IMR-90 (cell line): ENCODE measurements at regions not wholly inside any gene's neighbourhood (a gene's known extent, or its start where the extent isn't known, plus 50 kb on each side); places are given as distances from the start of the nearest gene placed in this dataset.

Experiments used
- ATAC-seq: fragments of 200-7000 bp; cut with Tn5 transposase; 2 replicates; pipeline ENCODE4 v1.9.1; 2020; ENCODE audit warnings: low read depth, mild to moderate bottlenecking, moderate library complexity
- BruUV-seq: library from RNA; stranded (reverse); fragments of 400-500 nt; replicated peaks from 2 replicates; lab custom pipeline; 2021; lab: Mats Ljungman, UMichigan
- CTCF ChIA-PET: fragments of 300-600 bp; formaldehyde crosslinking; extraction: SDS; loops from one replicate; lab custom pipeline; 2021; ENCODE audit warnings: antibody characterized with exemption; lab: Yijun Ruan, JAX
- POLR2A ChIA-PET: fragments of 300-600 bp; sonication (Branson Sonifier 250); formaldehyde crosslinking; loops from one replicate; lab custom pipeline; 2022; ENCODE audit warnings: antibody characterized with exemption; ENCODE audit not compliant: unreplicated experiment; lab: Charles Lee
- DNase-seq: peaks from one replicate; pipeline ENCODE4 v3.0.0; 2013
- H2AFZ ChIP-seq: replicated peaks from 2 replicates; pipeline ENCODE3; 2013; ENCODE audit warnings: low read length, mild to moderate bottlenecking; ENCODE audit not compliant: poor library complexity
- H2AK5ac ChIP-seq: 2 replicates; pipeline ENCODE4 v1.6.1; 2013; ENCODE audit warnings: low read depth, low read length, inconsistent platforms
- H2AK9ac ChIP-seq: replicated peaks from 2 replicates; pipeline ENCODE3; 2013; ENCODE audit warnings: mild to moderate bottlenecking, low read depth, low read length, moderate library complexity; ENCODE audit not compliant: poor library complexity
- H2BK120ac ChIP-seq: 2 replicates; pipeline ENCODE4 v1.6.1; 2013; ENCODE audit warnings: low read depth, low read length, inconsistent platforms
- H2BK15ac ChIP-seq: 3 replicates; pipeline ENCODE4 v1.6.1; 2013; ENCODE audit warnings: low read depth, low read length, inconsistent platforms
- H2BK20ac ChIP-seq: 2 replicates; pipeline ENCODE4 v1.6.1; 2013; ENCODE audit warnings: low read depth, mild to moderate bottlenecking, inconsistent platforms, low read length, moderate library complexity
- H2BK5ac ChIP-seq: 2 replicates; pipeline ENCODE4 v1.6.1; 2013; ENCODE audit warnings: mild to moderate bottlenecking, low read depth, low read length, inconsistent platforms; ENCODE audit not compliant: poor library complexity, severe bottlenecking
- H3K14ac ChIP-seq: replicated peaks from 2 replicates; pipeline ENCODE4 v1.6.1; 2013; ENCODE audit warnings: low read depth, low read length, inconsistent platforms
- H3K18ac ChIP-seq: 2 replicates; pipeline ENCODE4 v1.6.1; 2013; ENCODE audit warnings: low read depth, low read length, control low read depth
- H3K23ac ChIP-seq: 2 replicates; pipeline ENCODE4 v1.6.1; 2013; ENCODE audit warnings: low read depth, low read length, inconsistent platforms
- H3K27ac ChIP-seq: 2 replicates; pipeline ENCODE4 v1.5.1; 2013; ENCODE audit warnings: mild to moderate bottlenecking, control low read depth, low read length; ENCODE audit not compliant: insufficient read depth
- H3K27me3 ChIP-seq: 2 replicates; pipeline ENCODE4 v1.6.1; 2013; ENCODE audit warnings: low read length; ENCODE audit not compliant: control insufficient read depth, insufficient read depth
- H3K36me3 ChIP-seq: 2 replicates; pipeline ENCODE4 v1.6.1; 2013; ENCODE audit warnings: low read length, mixed read lengths; ENCODE audit not compliant: control insufficient read depth, insufficient read depth
- H3K4ac ChIP-seq: 2 replicates; pipeline ENCODE4 v1.6.1; 2013; ENCODE audit warnings: low read depth, low read length, inconsistent platforms
- H3K4me1 ChIP-seq: 2 replicates; pipeline ENCODE4 v1.6.1; 2013; ENCODE audit warnings: low read length, mixed read lengths; ENCODE audit not compliant: control insufficient read depth, insufficient read depth
- H3K4me2 ChIP-seq: 2 replicates; pipeline ENCODE4 v1.6.1; 2013; ENCODE audit warnings: low read depth, mild to moderate bottlenecking, control low read depth, low read length, moderate library complexity
- H3K4me3 ChIP-seq: 2 replicates; pipeline ENCODE4 v1.5.1; 2013; ENCODE audit warnings: low read depth, mild to moderate bottlenecking, control low read depth, low read length, moderate library complexity; ENCODE audit not compliant: insufficient read depth
- H3K56ac ChIP-seq: 2 replicates; pipeline ENCODE4 v1.6.1; 2013; ENCODE audit warnings: low read length, inconsistent platforms; ENCODE audit not compliant: insufficient read depth; ENCODE audit errors: extremely low read depth
- H3K79me1 ChIP-seq, 2 experiments: 2 replicates each; pipeline ENCODE4 v1.6.1; 2013; ENCODE audit warnings: low read length in 2 of 2, inconsistent platforms in 1 of 2, low read depth in 1 of 2
- H3K9ac ChIP-seq: 2 replicates; pipeline ENCODE4 v1.6.1; 2013; ENCODE audit warnings: low read depth, low read length, control low read depth
- H3K9me1 ChIP-seq: 2 replicates; pipeline ENCODE4 v1.6.1; 2013; ENCODE audit warnings: low read length, inconsistent platforms; ENCODE audit not compliant: insufficient read depth
- H3K9me3 ChIP-seq: 2 replicates; pipeline ENCODE4 v1.6.1; 2013; ENCODE audit warnings: low read length; ENCODE audit not compliant: control insufficient read depth, insufficient read depth
- H4K20me1 ChIP-seq: 2 replicates; pipeline ENCODE4 v1.6.1; 2013; ENCODE audit warnings: low read length, inconsistent platforms; ENCODE audit not compliant: insufficient read depth
- H4K5ac ChIP-seq: 2 replicates; pipeline ENCODE4 v1.6.1; 2013; ENCODE audit warnings: mild to moderate bottlenecking, low read depth, low read length, control low read depth
- H4K8ac ChIP-seq, 2 experiments: 2 replicates each; pipeline ENCODE4 v1.6.1; 2013; ENCODE audit warnings: low read depth in 2 of 2, low read length in 2 of 2, control low read depth in 1 of 2, inconsistent platforms in 1 of 2
- H4K91ac ChIP-seq: 2 replicates; pipeline ENCODE4 v1.6.1; 2013; ENCODE audit warnings: low read depth, low read length, inconsistent platforms; ENCODE audit not compliant: insufficient read depth
- CHD1 ChIP-seq: IDR thresholded peaks from 2 replicates; pipeline ENCODE4 v1.6.1; 2012; ENCODE audit warnings: low read depth, low read length, improper control_type of control experiment
- MXI1 ChIP-seq: IDR thresholded peaks from 2 replicates; pipeline ENCODE4 v1.6.1; 2012; ENCODE audit warnings: low read depth, mild to moderate bottlenecking, low read length, moderate library complexity, borderline replicate concordance
- POLR2A ChIP-seq: IDR thresholded peaks from 2 replicates; pipeline ENCODE4 v1.6.1; 2012; ENCODE audit warnings: mild to moderate bottlenecking, low read depth, low read length
- WGBS, 2 experiments: methylation state at CpG; one replicate each; pipeline versions ENCODE4 v1.1.5 to v1.1.7; 2013; ENCODE audit warnings: missing lambda C conversion rate in 2 of 2; ENCODE audit not compliant: insufficient read length in 1 of 2; ENCODE audit errors: extremely low coverage in 2 of 2; 5-methylcytosine and 5-hydroxymethylcytosine counted together
- dilution Hi-C: fragments of 300-500 bp; cut with HindIII; formaldehyde crosslinking; loops from one replicate; pipeline ENCODE4 v1.14.3; 2018; ENCODE audit warnings: low sequenced_read_pairs; ENCODE audit not compliant: unreplicated experiment
- in situ Hi-C: fragments of 300-500 bp; cut with MboI; formaldehyde crosslinking; loops from 3 replicates; pipeline ENCODE4 v1.14.3; 2019; ENCODE audit warnings: low sequenced_read_pairs, inconsistent platforms, mixed read lengths
- intact Hi-C: fragments of 100-400 bp; cut with micrococcal nuclease; formaldehyde crosslinking; loops from 2 replicates; pipeline ENCODE4 v1.10.0; 2022
- TF ChIP-seq, protein P1 (sequence below): conservative IDR thresholded peaks from 2 replicates; pipeline ENCODE4 v1.5.1; 2012; ENCODE audit warnings: mild to moderate bottlenecking, low read depth, low read length, improper control_type of control experiment

DNA sequence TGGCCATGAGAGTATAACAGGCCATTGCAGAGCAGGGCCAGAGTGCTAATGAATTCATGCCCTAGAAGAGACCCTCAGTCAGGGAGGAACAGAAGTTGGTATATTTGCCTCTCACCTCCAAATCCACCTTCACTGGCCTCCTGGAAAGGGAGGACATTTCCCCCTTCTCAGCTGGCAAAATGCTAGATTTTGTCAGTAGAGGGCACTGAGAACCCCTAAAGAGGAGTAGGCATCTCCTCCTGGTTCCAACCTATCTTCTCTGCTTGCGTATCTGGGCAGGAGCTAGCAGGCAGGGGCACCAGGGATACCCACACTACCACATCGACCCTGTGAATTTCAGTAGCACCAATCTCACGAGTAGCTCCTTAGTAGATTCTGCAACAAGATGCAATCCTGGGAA, 79.8 kb upstream of the GHITM start:
- Histone ChIP-seq H4K20me1 (no peaks in the 10 kb centered on the region), H3K9me1 (no peaks in the 10 kb centered on the region), H2AFZ (no peak overlapping the region), H4K8ac (no peak overlapping the region), H4K5ac (no peak overlapping the region), H2BK20ac (no peak overlapping the region), H2BK5ac (no peak overlapping the region), H2BK15ac (no peak overlapping the region), H3K27me3 (no peaks in the 10 kb centered on the region), H3K4me1 (no peaks in the 10 kb centered on the region), H3K4me3 (no peak overlapping the region), H2AK9ac (no peak overlapping the region), H3K79me1 (no peaks in the 10 kb centered on the region), H2AK5ac (no peak overlapping the region), H3K36me3 (no peaks in the 10 kb centered on the region), H3K4me2 (no peak overlapping the region), H3K18ac (no peak overlapping the region), H4K91ac (no peak overlapping the region), H3K9ac (no peak overlapping the region), H2BK120ac (no peak overlapping the region), H3K23ac (no peak overlapping the region), H3K9me3 (no peaks in the 10 kb centered on the region), H3K56ac (no peak overlapping the region), H3K4ac (no peak overlapping the region), H3K14ac (no peak overlapping the region), H3K27ac (no peak overlapping the region)
- in situ Hi-C loops (no loop called here), dilution Hi-C loops (no loop called here), intact Hi-C loops (no loop called here)
- ATAC-seq (no peak), DNase-seq (no peak)
- ChIA-PET POLR2A (no interaction called here), CTCF (interaction anchor here (1.2 kb wide), 1 partner anchor 17 kb away, joined by 3 read pairs; no protein-coding TSS in a partner anchor)
- WGBS, 2 experiments: no CpG with 5 or more reads among the region's 3 CpGs
- BruUV-seq: no TSS peak
- TF ChIP-seq POLR2A: no peak
- TF ChIP-seq, protein P1, sequence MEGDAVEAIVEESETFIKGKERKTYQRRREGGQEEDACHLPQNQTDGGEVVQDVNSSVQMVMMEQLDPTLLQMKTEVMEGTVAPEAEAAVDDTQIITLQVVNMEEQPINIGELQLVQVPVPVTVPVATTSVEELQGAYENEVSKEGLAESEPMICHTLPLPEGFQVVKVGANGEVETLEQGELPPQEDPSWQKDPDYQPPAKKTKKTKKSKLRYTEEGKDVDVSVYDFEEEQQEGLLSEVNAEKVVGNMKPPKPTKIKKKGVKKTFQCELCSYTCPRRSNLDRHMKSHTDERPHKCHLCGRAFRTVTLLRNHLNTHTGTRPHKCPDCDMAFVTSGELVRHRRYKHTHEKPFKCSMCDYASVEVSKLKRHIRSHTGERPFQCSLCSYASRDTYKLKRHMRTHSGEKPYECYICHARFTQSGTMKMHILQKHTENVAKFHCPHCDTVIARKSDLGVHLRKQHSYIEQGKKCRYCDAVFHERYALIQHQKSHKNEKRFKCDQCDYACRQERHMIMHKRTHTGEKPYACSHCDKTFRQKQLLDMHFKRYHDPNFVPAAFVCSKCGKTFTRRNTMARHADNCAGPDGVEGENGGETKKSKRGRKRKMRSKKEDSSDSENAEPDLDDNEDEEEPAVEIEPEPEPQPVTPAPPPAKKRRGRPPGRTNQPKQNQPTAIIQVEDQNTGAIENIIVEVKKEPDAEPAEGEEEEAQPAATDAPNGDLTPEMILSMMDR: 0 out of 2 replicates have a peak, but pooled peaks have one; percentile 12
- no peak for TF ChIP-seq MXI1
- no peak for TF ChIP-seq CHD1
